HepG2 (cell line): ENCODE measurements at regions not wholly inside any gene's neighbourhood (a gene's known extent, or its start where the extent isn't known, plus 50 kb on each side); places are given as distances from the start of the nearest gene placed in this dataset.

Source experiments
- ATAC-seq: fragments of 200-7000 bp; cut with Tn5 transposase; 3 replicates; pipeline ENCODE4 v1.9.1; 2020; ENCODE audit warnings: mild to moderate bottlenecking, moderate library complexity
- BruUV-seq: library from RNA; stranded (reverse); fragments of 400-500 nt; replicated peaks from 2 replicates; lab custom pipeline; 2021; lab: Mats Ljungman, UMichigan
- CTCF ChIA-PET: fragments of 300-600 bp; formaldehyde crosslinking; extraction: SDS; loops from one replicate; lab custom pipeline; 2021; ENCODE audit warnings: low total read pairs, inconsistent platforms, low intra/inter-chr PET ratio; lab: Yijun Ruan, JAX
- POLR2A ChIA-PET: fragments of 350-600 bp; sonication (Branson Sonifier 250); formaldehyde crosslinking; loops from one replicate; lab custom pipeline; 2020; ENCODE audit warnings: antibody characterized with exemption, inconsistent platforms; lab: Yijun Ruan, JAX
- DNase-seq: peaks from one replicate; pipeline ENCODE4 v3.0.0-alpha.2; 2015; ENCODE audit warnings: low spot score
- FAIRE-seq: peaks from 3 replicates; lab custom pipeline; 2011; peaks lifted over from hg19 to GRCh38; lab: Jason Lieb, UNC
- H2AFZ ChIP-seq: one replicate; pipeline ENCODE4 v1.6.1; 2011; ENCODE audit warnings: low read length, inconsistent platforms
- H3K27ac ChIP-seq: fragments of 300-600 bp; 3 replicates; pipeline ENCODE4 v1.8.0; 2011; ENCODE audit warnings: mixed run types, mild to moderate bottlenecking, mixed read lengths, low read length, inconsistent platforms; ENCODE audit not compliant: insufficient read depth; ENCODE audit errors: extremely low read length
- H3K27me3 ChIP-seq, 2 experiments: fragments of 200-600 bp in 1 of 2; 2 replicates in 1 of 2; 3 replicates in 1 of 2; pipeline versions ENCODE4 v1.6.0 to v1.8.0; 2011; ENCODE audit warnings: low read length in 2 of 2, mild to moderate bottlenecking in 2 of 2, moderate library complexity in 2 of 2, inconsistent platforms in 1 of 2; ENCODE audit not compliant: insufficient read depth in 2 of 2, control insufficient read depth in 1 of 2
- H3K36me3 ChIP-seq, 2 experiments: fragments of 200-600 bp in 1 of 2; replicated peaks in 1 of 2; 2 replicates in 1 of 2; 3 replicates in 1 of 2; pipeline versions ENCODE4 v1.5.1 to v1.8.0; 2011; ENCODE audit warnings: low read length in 2 of 2, inconsistent platforms in 1 of 2; ENCODE audit not compliant: insufficient read depth in 2 of 2, control insufficient read depth in 1 of 2
- H3K4me1 ChIP-seq: 2 replicates; pipeline ENCODE4 v1.5.1; 2012; ENCODE audit warnings: low read length, inconsistent platforms; ENCODE audit not compliant: insufficient read depth
- H3K4me2 ChIP-seq: 2 replicates; pipeline ENCODE4 v1.6.0; 2011; ENCODE audit warnings: low read depth, low read length, inconsistent platforms
- H3K4me3 ChIP-seq, 3 experiments: fragments of 200-600 bp in 1 of 3; sonication (generic), shearing (Covaris generic) in 1 of 3; replicated peaks in 1 of 3; 2 replicates each; pipeline ENCODE4 v1.5.1; 2011 to 2016; ENCODE audit warnings: low read length in 3 of 3, inconsistent platforms in 2 of 3, low read depth in 2 of 3, mild to moderate bottlenecking in 2 of 3, control low read depth in 1 of 3, mixed read lengths in 1 of 3; ENCODE audit not compliant: insufficient read depth in 1 of 3
- H3K79me2 ChIP-seq: one replicate; pipeline ENCODE4 v1.6.1; 2011; ENCODE audit warnings: low read length, inconsistent platforms; ENCODE audit not compliant: insufficient read depth
- H3K9ac ChIP-seq: 2 replicates; pipeline ENCODE4 v1.6.0; 2011; ENCODE audit warnings: mild to moderate bottlenecking, low read depth, low read length, inconsistent platforms; ENCODE audit not compliant: insufficient read depth
- H3K9me3 ChIP-seq: 2 replicates; pipeline ENCODE4 v1.5.1; 2012; ENCODE audit warnings: mild to moderate bottlenecking, low read length
- H4K20me1 ChIP-seq: 2 replicates; pipeline ENCODE4 v1.6.0; 2011; ENCODE audit warnings: inconsistent platforms, mild to moderate bottlenecking, low read length, moderate library complexity; ENCODE audit not compliant: insufficient read depth
- AFF4 ChIP-seq: sonication (generic); formaldehyde crosslinking; IDR thresholded peaks from 2 replicates; pipeline ENCODE4 v1.4.0; 2020; ENCODE audit warnings: missing genetic modification reagents
- ATF1 ChIP-seq: IDR thresholded peaks from 2 replicates; pipeline ENCODE4 v1.6.1; 2016; ENCODE audit warnings: mild to moderate bottlenecking, control low read depth
- BRD4 ChIP-seq: sonication (generic); formaldehyde crosslinking; IDR thresholded peaks from 2 replicates; pipeline ENCODE4 v1.4.0; 2020; ENCODE audit warnings: missing genetic modification reagents
- CEBPG ChIP-seq: IDR thresholded peaks from 2 replicates; pipeline ENCODE4 v1.6.1; 2016
- FOXC1 ChIP-seq: sonication (generic); formaldehyde crosslinking; IDR thresholded peaks from 2 replicates; pipeline ENCODE4 v1.8.0; 2022; ENCODE audit warnings: mild to moderate bottlenecking, missing genetic modification reagents, borderline replicate concordance
- FOXO4 ChIP-seq: sonication (generic); formaldehyde crosslinking; conservative IDR thresholded peaks from 2 replicates; pipeline ENCODE4 v1.8.1; 2023; ENCODE audit warnings: missing genetic modification reagents
- HDAC1 ChIP-seq: sonication (generic); formaldehyde crosslinking; IDR thresholded peaks from 2 replicates; pipeline ENCODE4 v1.5.1; 2020; ENCODE audit warnings: mild to moderate bottlenecking, missing genetic modification reagents
- IRF1 ChIP-seq: sonication (generic); formaldehyde crosslinking; IDR thresholded peaks from 2 replicates; pipeline ENCODE4 v1.4.0; 2020; ENCODE audit warnings: low read depth, mild to moderate bottlenecking, missing genetic modification reagents
- KDM6A ChIP-seq: IDR thresholded peaks from 2 replicates; pipeline ENCODE4 v1.6.1; 2016; ENCODE audit warnings: low read depth
- MIER2 ChIP-seq: IDR thresholded peaks from 2 replicates; pipeline ENCODE4 v1.6.1; 2016; ENCODE audit warnings: missing biosample characterization, missing genetic modification reagents
- ZBTB34 ChIP-seq: sonication (generic); formaldehyde crosslinking; IDR thresholded peaks from 2 replicates; pipeline ENCODE4 v1.8.0; 2022; ENCODE audit warnings: mild to moderate bottlenecking, missing genetic modification reagents
- ZFP62 ChIP-seq: sonication (generic); formaldehyde crosslinking; IDR thresholded peaks from 2 replicates; pipeline ENCODE4 v1.4.0; 2020; ENCODE audit warnings: missing genetic modification reagents
- ZNF550 ChIP-seq: sonication (generic); formaldehyde crosslinking; IDR thresholded peaks from 2 replicates; pipeline ENCODE4 v1.4.0; 2020; ENCODE audit warnings: mild to moderate bottlenecking, missing genetic modification reagents, borderline replicate concordance
- ZNF839 ChIP-seq: sonication (generic); formaldehyde crosslinking; IDR thresholded peaks from 2 replicates; pipeline ENCODE4 v1.4.0; 2020; ENCODE audit warnings: missing genetic modification reagents, mild to moderate bottlenecking, borderline replicate concordance
- WGBS: methylation state at CpG from one replicate; pipeline ENCODE4 v1.1.6; 2017; ENCODE audit warnings: low lambda C conversion rate; 5-methylcytosine and 5-hydroxymethylcytosine counted together
- in situ Hi-C: cut with HindIII; loops from 2 replicates; pipeline ENCODE4 v1.10.0; 2017; ENCODE audit warnings: low pct_unique_long_range_greater_than_20kb; ENCODE audit not compliant: extremely low pct_ligation_motif_present
- intact Hi-C: fragments of 100-400 bp; cut with micrococcal nuclease; formaldehyde crosslinking; loops from one replicate; pipeline ENCODE4 v1.10.0; 2022; ENCODE audit not compliant: unreplicated experiment
- TF ChIP-seq, protein P1 (sequence below): sonication (generic); formaldehyde crosslinking; IDR thresholded peaks from 2 replicates; pipeline ENCODE4 v1.4.0; 2020; ENCODE audit warnings: missing genetic modification reagents

GRCh38 chr10:78524941-78525340 lies 491.3 kb downstream of the RPS24 start (continued):
- TF ChIP-seq IRF1 (CRISPR knock-in tag) (no peak), BRD4 (CRISPR knock-in tag) (no peak), HDAC1 (CRISPR knock-in tag) (no peak), MIER2 (CRISPR knock-in tag) (no peak), FOXC1 (CRISPR knock-in tag) (no peak), CEBPG (CRISPR knock-in tag) (no peak), ZNF839 (CRISPR knock-in tag) (no peak)

DNA sequence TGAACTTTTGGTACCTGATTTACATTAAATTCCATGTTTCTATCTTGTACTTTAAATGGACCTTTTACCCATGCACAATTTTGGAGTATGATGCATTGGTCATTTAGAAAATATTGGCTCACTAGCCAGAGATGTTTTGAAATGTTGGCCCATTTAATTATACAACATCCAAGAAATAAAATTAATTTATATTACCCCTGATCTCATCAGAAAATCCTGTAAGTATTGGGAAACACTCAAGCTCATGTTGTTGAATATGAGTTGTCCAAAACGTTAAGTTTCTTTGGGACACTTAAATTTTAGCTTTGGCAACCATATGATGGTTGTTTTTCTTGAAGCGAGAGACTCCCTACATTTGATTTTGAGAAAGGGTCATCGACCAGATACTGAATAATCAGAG lies 492.7 kb downstream of the RPS24 start:
- Histone ChIP-seq H3K9me3 (no peaks in the 10 kb centered on the region), H3K4me1 (peaks cover 79% of the 10 kb centered on the region), H3K9ac (no peak overlapping the region), H4K20me1 (no peaks in the 10 kb centered on the region), H3K27me3 (no peaks in the 10 kb centered on the region), H3K36me3 (no peaks in the 10 kb centered on the region), H3K4me3 (no peak overlapping the region), H3K27ac (no peak overlapping the region), H2AFZ (no peak overlapping the region), H3K4me2 (no peak overlapping the region), H3K79me2 (no peaks in the 10 kb centered on the region)
- intact Hi-C loops (no loop called here), in situ Hi-C loops (no loop called here)
- DNase-seq (no peak), FAIRE-seq (no peak), ATAC-seq (no peak)
- ChIA-PET CTCF (no interaction called here), POLR2A (no interaction called here)
- 82% methylated on average over 3 of the region's 3 CpGs for WGBS
- BruUV-seq = no TSS peak
- no peak for TF ChIP-seq ZFP62 (CRISPR knock-in tag)
- TF ChIP-seq FOXO4 (CRISPR knock-in tag) = no peak
- no peak for TF ChIP-seq KDM6A (CRISPR knock-in tag)
- TF ChIP-seq ZBTB34 (CRISPR knock-in tag) = no peak
- no peak for TF ChIP-seq AFF4 (CRISPR knock-in tag)
- no peak for TF ChIP-seq ZNF550 (CRISPR knock-in tag)
- TF ChIP-seq, protein P1, sequence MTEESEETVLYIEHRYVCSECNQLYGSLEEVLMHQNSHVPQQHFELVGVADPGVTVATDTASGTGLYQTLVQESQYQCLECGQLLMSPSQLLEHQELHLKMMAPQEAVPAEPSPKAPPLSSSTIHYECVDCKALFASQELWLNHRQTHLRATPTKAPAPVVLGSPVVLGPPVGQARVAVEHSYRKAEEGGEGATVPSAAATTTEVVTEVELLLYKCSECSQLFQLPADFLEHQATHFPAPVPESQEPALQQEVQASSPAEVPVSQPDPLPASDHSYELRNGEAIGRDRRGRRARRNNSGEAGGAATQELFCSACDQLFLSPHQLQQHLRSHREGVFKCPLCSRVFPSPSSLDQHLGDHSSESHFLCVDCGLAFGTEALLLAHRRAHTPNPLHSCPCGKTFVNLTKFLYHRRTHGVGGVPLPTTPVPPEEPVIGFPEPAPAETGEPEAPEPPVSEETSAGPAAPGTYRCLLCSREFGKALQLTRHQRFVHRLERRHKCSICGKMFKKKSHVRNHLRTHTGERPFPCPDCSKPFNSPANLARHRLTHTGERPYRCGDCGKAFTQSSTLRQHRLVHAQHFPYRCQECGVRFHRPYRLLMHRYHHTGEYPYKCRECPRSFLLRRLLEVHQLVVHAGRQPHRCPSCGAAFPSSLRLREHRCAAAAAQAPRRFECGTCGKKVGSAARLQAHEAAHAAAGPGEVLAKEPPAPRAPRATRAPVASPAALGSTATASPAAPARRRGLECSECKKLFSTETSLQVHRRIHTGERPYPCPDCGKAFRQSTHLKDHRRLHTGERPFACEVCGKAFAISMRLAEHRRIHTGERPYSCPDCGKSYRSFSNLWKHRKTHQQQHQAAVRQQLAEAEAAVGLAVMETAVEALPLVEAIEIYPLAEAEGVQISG (CRISPR knock-in tag) = no peak
- TF ChIP-seq ATF1 (CRISPR knock-in tag) = no peak
